ENCODE measurements at regions not wholly inside any gene's neighbourhood (a gene's known extent, or its start where the extent isn't known, plus 50 kb on each side); places are given as distances from the start of the nearest gene placed in this dataset.

DNA sequence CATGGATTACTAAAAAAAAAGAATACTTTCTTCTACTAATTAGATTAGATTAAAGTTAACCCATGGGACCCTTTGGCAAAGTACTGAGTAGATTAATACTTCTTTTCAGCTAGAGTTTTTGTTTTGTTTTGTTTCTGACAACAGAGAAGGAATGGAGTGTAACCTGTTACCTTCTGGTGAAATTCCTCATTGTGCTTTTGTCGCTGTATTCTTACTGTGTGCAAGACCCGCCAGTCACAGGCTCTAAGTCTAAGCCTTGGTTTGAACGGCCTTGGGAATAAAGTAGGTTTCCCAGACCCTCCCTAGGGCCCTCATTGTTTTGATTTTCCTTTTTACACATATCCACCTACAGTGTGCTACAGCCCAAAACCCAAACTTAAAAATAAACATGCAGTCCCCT, 171.1 kb upstream of the IL12A start:
- TF ChIP-seq POLR2A (IDR thresholded peaks at IDR 0.05), result no peak
- TF ChIP-seq, protein P1, sequence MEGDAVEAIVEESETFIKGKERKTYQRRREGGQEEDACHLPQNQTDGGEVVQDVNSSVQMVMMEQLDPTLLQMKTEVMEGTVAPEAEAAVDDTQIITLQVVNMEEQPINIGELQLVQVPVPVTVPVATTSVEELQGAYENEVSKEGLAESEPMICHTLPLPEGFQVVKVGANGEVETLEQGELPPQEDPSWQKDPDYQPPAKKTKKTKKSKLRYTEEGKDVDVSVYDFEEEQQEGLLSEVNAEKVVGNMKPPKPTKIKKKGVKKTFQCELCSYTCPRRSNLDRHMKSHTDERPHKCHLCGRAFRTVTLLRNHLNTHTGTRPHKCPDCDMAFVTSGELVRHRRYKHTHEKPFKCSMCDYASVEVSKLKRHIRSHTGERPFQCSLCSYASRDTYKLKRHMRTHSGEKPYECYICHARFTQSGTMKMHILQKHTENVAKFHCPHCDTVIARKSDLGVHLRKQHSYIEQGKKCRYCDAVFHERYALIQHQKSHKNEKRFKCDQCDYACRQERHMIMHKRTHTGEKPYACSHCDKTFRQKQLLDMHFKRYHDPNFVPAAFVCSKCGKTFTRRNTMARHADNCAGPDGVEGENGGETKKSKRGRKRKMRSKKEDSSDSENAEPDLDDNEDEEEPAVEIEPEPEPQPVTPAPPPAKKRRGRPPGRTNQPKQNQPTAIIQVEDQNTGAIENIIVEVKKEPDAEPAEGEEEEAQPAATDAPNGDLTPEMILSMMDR (IDR thresholded peaks at IDR 0.05), result no peak
- no peak for TF ChIP-seq POLR2AphosphoS5 (IDR thresholded peaks at IDR 0.05)
- no peak for TF ChIP-seq EP300 (IDR thresholded peaks at IDR 0.05; ENCODE audit: low read depth)
